ENCODE measurements at regions not wholly inside any gene's neighbourhood (a gene's known extent, or its start where the extent isn't known, plus 50 kb on each side); places are given as distances from the start of the nearest gene placed in this dataset.

GRCh38 chr4:56243107-56243506 lies 144.2 kb downstream of the AASDH start (continued):
- TF ChIP-seq AKAP8 (CRISPR knock-in tag; IDR thresholded peaks at IDR 0.05) (no peak), ZBTB38 (CRISPR knock-in tag; IDR thresholded peaks at IDR 0.05) (no peak), ARID2 (CRISPR knock-in tag; IDR thresholded peaks at IDR 0.05; ENCODE audit: borderline replicate concordance) (no peak), PLRG1 (conservative IDR thresholded peaks at IDR 0.05) (no peak), ZNF232 (CRISPR knock-in tag; IDR thresholded peaks at IDR 0.05; ENCODE audit: borderline replicate concordance) (no peak), ZNF691 (CRISPR knock-in tag; IDR thresholded peaks at IDR 0.05; ENCODE audit: borderline replicate concordance, low read depth) (no peak), RBFOX2 (IDR thresholded peaks at IDR 0.05; ENCODE audit: low read depth, low read length) (no peak), BORCS8-MEF2B (CRISPR knock-in tag; IDR thresholded peaks at IDR 0.05) (no peak), SIX4 (CRISPR knock-in tag; IDR thresholded peaks at IDR 0.05) (no peak), TAF15 (IDR thresholded peaks at IDR 0.05; ENCODE audit: low read depth, low read length, poor library complexity, severe bottlenecking) (no peak), FOXP4 (CRISPR knock-in tag; IDR thresholded peaks at IDR 0.05) (peak; percentile 23; the same call in 1 of the 2 replicates), ZFP1 (CRISPR knock-in tag; IDR thresholded peaks at IDR 0.05) (no peak), ZNF609 (CRISPR knock-in tag; IDR thresholded peaks at IDR 0.05; ENCODE audit: borderline replicate concordance) (no peak), ZNF225 (CRISPR knock-in tag; IDR thresholded peaks at IDR 0.05) (no peak), RBAK (CRISPR knock-in tag; IDR thresholded peaks at IDR 0.05) (no peak), PAXIP1 (CRISPR knock-in tag; conservative IDR thresholded peaks at IDR 0.05) (peak; percentile 27; the same call in 1 of the 2 replicates), BCL6 (CRISPR knock-in tag; IDR thresholded peaks at IDR 0.05) (peak; percentile 31; the same call in 1 of the 2 replicates), CBX1 (IDR thresholded peaks at IDR 0.05; ENCODE audit: low read depth) (no peak), MLLT10 (CRISPR knock-in tag; IDR thresholded peaks at IDR 0.05) (no peak)

All from HepG2 (cell line).